Central memory CD8-positive, alpha-beta T cell (primary cell): ENCODE measurements at regions not wholly inside any gene's neighbourhood (a gene's known extent, or its start where the extent isn't known, plus 50 kb on each side); places are given as distances from the start of the nearest gene placed in this dataset.

Source experiments
- ATAC-seq: fragments of 150-1000 bp; cut with Tn5 transposase; replicated peaks from 2 replicates; pipeline ENCODE4 v1.10.0; 2022; ENCODE audit warnings: mild to moderate bottlenecking, moderate FRiP score, moderate number of reproducible peaks; ENCODE audit not compliant: poor library complexity, severe bottlenecking; ENCODE audit errors: extremely low read depth
- DNase-seq, 2 donors: peaks; one replicate each; pipeline ENCODE4 v3.0.0; 2021; ENCODE audit warnings: low spot score in 2 of 2
- H3K27ac Mint-ChIP-seq: one replicate; pipeline ENCODE4 v1.8.0; 2022; ENCODE audit warnings: low read depth, mild to moderate bottlenecking, moderate library complexity, mixed read lengths
- H3K27me3 Mint-ChIP-seq: one replicate; pipeline ENCODE4 v1.8.0; 2022; ENCODE audit warnings: mixed read lengths
- H3K36me3 Mint-ChIP-seq: one replicate; pipeline ENCODE4 v1.8.0; 2022; ENCODE audit warnings: mild to moderate bottlenecking, moderate library complexity, mixed read lengths; ENCODE audit not compliant: insufficient read depth
- H3K4me1 Mint-ChIP-seq: one replicate; pipeline ENCODE4 v1.8.0; 2022; ENCODE audit warnings: mixed read lengths
- H3K4me3 Mint-ChIP-seq: one replicate; pipeline ENCODE4 v1.8.0; 2022; ENCODE audit warnings: mild to moderate bottlenecking, moderate library complexity, mixed read lengths
- H3K9me3 Mint-ChIP-seq: one replicate; pipeline ENCODE4 v1.8.0; 2022; ENCODE audit warnings: mixed read lengths

- H3K4me3 Mint-ChIP-seq: no peak overlapping the region
- H3K27ac Mint-ChIP-seq: no peak overlapping the region
- no peak for ATAC-seq
- H3K9me3 Mint-ChIP-seq: peaks cover 5% of the 10 kb centered on the region
- DNase-seq: no peak
- no peaks in the 10 kb centered on the region for H3K4me1 Mint-ChIP-seq
- H3K36me3 Mint-ChIP-seq: no peaks in the 10 kb centered on the region
- no peaks in the 10 kb centered on the region for H3K27me3 Mint-ChIP-seq
Measured at GRCh38 chr14:44384093-44384492, 123.0 kb downstream of the FSCB start.

GRCh38 chr14:44383636-44384035 lies 123.4 kb downstream of the FSCB start:
- H3K27ac Mint-ChIP-seq: no peak overlapping the region
- H3K4me1 Mint-ChIP-seq: no peaks in the 10 kb centered on the region
- H3K9me3 Mint-ChIP-seq: peaks cover 5% of the 10 kb centered on the region
- DNase-seq: no peak
- no peak overlapping the region for H3K4me3 Mint-ChIP-seq
- no peaks in the 10 kb centered on the region for H3K36me3 Mint-ChIP-seq
- H3K27me3 Mint-ChIP-seq: no peaks in the 10 kb centered on the region
- ATAC-seq: no peak

GRCh38 chr14:44379292-44379977 lies 127.6 kb downstream of the FSCB start:
- H3K4me1 Mint-ChIP-seq: no peaks in the 10 kb centered on the region
- ATAC-seq (no peak), DNase-seq (no peak)
- peaks cover 13% of the 10 kb centered on the region for H3K9me3 Mint-ChIP-seq
- no peak overlapping the region for H3K27ac Mint-ChIP-seq
- H3K27me3 Mint-ChIP-seq: no peaks in the 10 kb centered on the region
- H3K36me3 Mint-ChIP-seq: no peaks in the 10 kb centered on the region
- H3K4me3 Mint-ChIP-seq: no peak overlapping the region

DNA sequence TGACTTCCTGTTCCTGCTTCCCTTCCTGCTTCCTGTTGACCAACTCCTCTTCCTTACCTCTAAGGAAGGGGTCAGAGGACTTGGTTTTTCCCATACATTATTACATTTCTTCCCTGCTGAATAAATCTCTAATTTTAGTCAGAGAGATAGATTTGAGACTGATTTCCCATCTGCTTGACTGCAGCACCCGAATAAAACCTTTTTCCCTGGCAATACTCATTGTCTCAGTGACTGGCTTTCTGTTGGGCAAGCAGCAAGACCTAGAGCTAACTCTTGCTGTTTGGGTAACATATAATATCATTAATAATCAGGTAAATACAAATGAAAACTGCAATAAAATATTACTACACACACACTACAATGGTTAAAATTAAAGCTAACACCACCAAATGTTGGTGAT lies 132.2 kb downstream of the FSCB start:
- peaks cover 16% of the 10 kb centered on the region for H3K9me3 Mint-ChIP-seq
- H3K36me3 Mint-ChIP-seq: no peaks in the 10 kb centered on the region
- ATAC-seq (no peak), DNase-seq (no peak)
- no peak overlapping the region for H3K27ac Mint-ChIP-seq
- no peak overlapping the region for H3K4me3 Mint-ChIP-seq
- H3K27me3 Mint-ChIP-seq: no peaks in the 10 kb centered on the region
- no peaks in the 10 kb centered on the region for H3K4me1 Mint-ChIP-seq

- Mint-ChIP-seq H3K9me3 (peaks cover 15% of the 10 kb centered on the region), H3K27ac (no peak overlapping the region), H3K4me1 (no peaks in the 10 kb centered on the region), H3K36me3 (no peaks in the 10 kb centered on the region), H3K4me3 (no peak overlapping the region), H3K27me3 (no peaks in the 10 kb centered on the region)
- no peak for ATAC-seq
- no peak for DNase-seq
Measured at GRCh38 chr14:44372807-44373489, 134.1 kb downstream of the FSCB start.

- no peak overlapping the region for H3K27ac Mint-ChIP-seq
- H3K4me3 Mint-ChIP-seq: no peak overlapping the region
- DNase-seq (no peak), ATAC-seq (no peak)
- no peaks in the 10 kb centered on the region for H3K27me3 Mint-ChIP-seq
- no peaks in the 10 kb centered on the region for H3K4me1 Mint-ChIP-seq
- H3K36me3 Mint-ChIP-seq: no peaks in the 10 kb centered on the region
- peaks cover 9% of the 10 kb centered on the region for H3K9me3 Mint-ChIP-seq
Measured at GRCh38 chr14:44372231-44372630, 134.9 kb downstream of the FSCB start.

DNA sequence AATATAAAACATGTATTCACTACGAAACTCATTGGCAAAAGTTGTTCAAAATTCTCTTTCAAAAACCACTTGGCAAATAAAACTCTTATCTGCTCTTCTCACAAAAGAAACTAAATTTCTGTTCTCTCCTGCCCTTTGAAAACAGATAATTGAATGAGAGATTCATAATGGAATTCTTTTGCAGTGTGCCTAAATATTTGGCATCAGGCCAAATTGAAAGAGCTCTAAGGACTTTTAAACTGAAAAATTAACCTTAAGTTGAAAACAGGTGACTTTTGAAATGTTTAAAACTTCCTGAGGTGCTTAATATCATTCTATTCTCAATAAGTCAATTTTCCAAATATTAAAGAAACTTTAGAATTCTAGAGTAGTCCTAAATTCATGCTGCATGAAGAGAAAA lies 136.4 kb downstream of the FSCB start:
- DNase-seq: no peak
- Mint-ChIP-seq H3K27ac (no peak overlapping the region), H3K4me3 (no peak overlapping the region)

DNA sequence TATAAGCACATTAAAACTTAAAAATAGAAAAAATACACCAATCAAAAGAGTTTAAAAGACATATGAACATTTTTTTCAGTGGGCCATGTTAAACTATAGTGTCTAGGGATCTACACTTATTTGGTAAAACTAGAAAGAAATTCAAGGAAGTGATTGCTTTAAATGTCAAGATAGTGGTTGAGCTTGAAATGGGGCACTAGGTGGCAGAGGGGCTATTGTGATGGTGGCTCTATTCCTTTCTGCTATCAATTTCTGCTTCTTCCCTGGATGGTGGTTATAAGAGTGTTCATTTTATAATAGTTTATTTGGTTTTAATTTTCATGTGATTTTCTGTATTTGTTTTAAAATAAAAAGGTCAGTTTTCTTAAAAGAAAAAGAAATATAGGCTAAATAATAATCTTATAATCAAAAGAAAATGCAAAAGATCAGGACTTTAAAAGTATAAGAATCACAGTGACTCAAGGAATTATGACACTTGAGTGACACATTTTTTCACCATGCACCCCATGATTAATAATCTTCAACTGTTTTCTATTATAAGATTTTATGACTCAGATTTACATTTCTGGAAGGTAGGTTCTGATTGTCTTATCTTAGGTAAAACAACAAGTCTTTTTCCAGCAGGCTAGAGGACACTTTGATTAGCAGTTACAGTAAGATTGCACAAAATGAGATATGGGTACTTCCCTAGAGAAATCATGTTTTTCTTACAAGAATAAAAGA lies 137.5 kb downstream of the FSCB start:
- no peaks in the 10 kb centered on the region for H3K27me3 Mint-ChIP-seq
- H3K4me1 Mint-ChIP-seq: no peaks in the 10 kb centered on the region
- no peaks in the 10 kb centered on the region for H3K36me3 Mint-ChIP-seq
- H3K27ac Mint-ChIP-seq: no peak overlapping the region
- DNase-seq: no peak
- no peak overlapping the region for H3K4me3 Mint-ChIP-seq
- H3K9me3 Mint-ChIP-seq: peaks cover 24% of the 10 kb centered on the region
- ATAC-seq: no peak

More for the DNA sequence above, 136.4 kb downstream of the FSCB start:
- no peak for ATAC-seq
- Mint-ChIP-seq H3K9me3 (peaks cover 15% of the 10 kb centered on the region), H3K27me3 (no peaks in the 10 kb centered on the region), H3K36me3 (no peaks in the 10 kb centered on the region), H3K4me1 (no peaks in the 10 kb centered on the region)

DNA sequence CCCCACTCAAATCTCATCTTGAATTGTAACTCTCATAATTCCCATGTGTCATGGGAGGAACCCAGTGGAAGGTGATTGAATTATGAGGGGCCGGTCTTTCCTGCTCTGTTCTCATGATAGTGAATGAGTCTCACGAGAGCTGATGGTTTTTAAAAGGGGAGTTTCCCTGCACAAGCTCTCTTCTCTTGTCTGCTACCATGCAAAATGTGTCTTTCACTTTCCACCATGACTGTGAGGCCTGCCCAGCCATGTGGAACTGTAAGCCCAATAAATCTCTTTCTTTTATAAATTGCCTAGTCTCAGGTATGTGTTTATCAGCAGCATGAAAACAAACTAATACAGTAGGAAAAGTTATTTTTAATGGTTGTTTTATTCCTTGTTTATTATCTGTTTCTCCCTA lies 146.0 kb downstream of the FSCB start:
- Mint-ChIP-seq H3K27ac (no peak overlapping the region), H3K9me3 (peaks cover 16% of the 10 kb centered on the region), H3K4me3 (no peak overlapping the region), H3K36me3 (no peaks in the 10 kb centered on the region), H3K4me1 (no peaks in the 10 kb centered on the region), H3K27me3 (no peaks in the 10 kb centered on the region)
- ATAC-seq (no peak), DNase-seq (no peak)

GRCh38 chr14:44353805-44354204 lies 153.3 kb downstream of the FSCB start:
- peaks cover 6% of the 10 kb centered on the region for H3K9me3 Mint-ChIP-seq
- DNase-seq (no peak), ATAC-seq (no peak)
- no peak overlapping the region for H3K4me3 Mint-ChIP-seq
- no peaks in the 10 kb centered on the region for H3K27me3 Mint-ChIP-seq
- H3K36me3 Mint-ChIP-seq: no peaks in the 10 kb centered on the region
- no peaks in the 10 kb centered on the region for H3K4me1 Mint-ChIP-seq
- no peak overlapping the region for H3K27ac Mint-ChIP-seq

DNA sequence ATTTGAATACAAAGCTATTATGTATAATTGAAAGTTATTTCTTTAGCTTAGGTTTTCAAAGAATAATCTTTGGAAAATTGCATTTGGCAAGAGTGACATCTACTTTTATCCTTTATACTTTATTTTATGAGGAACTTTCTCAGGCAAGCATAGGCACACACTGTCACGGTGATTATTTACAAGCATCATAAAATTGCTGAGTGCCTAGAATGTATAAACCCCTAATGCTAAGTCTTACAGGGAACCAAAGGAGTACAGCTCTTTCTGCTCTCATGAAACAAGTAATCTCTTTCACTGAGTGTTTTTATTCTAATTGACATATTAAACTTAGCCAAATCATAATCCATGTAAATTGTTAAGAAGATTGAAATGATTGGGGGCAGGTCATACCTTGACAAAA lies 154.9 kb downstream of the FSCB start:
- H3K4me3 Mint-ChIP-seq: no peak overlapping the region
- no peaks in the 10 kb centered on the region for H3K4me1 Mint-ChIP-seq

DNA sequence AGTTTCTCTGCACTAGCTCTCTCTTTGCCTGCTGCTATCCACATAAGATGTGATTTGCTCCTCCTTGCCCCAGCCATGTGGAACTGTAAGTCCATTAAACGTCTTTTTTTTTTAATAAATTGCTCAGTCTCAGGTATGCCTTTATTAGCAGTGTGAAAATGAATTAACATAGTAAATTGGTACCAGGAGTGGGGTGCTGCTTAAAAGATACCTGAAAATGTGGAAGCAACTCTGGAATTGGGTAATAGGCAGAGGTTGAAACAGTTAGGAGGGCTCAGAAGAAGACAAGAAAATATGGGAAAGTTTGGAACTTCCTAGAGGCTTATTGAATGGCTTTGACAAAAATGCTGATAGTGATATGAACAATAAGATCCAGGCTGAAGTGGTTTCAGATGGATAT lies 159.8 kb downstream of the FSCB start:
- ATAC-seq: no peak
- Mint-ChIP-seq H3K27me3 (no peaks in the 10 kb centered on the region), H3K27ac (no peak overlapping the region), H3K36me3 (no peaks in the 10 kb centered on the region), H3K9me3 (peaks cover 13% of the 10 kb centered on the region), H3K4me3 (no peak overlapping the region), H3K4me1 (no peaks in the 10 kb centered on the region)
- DNase-seq: no peak

More for the DNA sequence above, 154.9 kb downstream of the FSCB start:
- ATAC-seq (no peak), DNase-seq (no peak)
- Mint-ChIP-seq H3K27me3 (no peaks in the 10 kb centered on the region), H3K27ac (no peak overlapping the region), H3K36me3 (no peaks in the 10 kb centered on the region), H3K9me3 (peaks cover 9% of the 10 kb centered on the region)

DNA sequence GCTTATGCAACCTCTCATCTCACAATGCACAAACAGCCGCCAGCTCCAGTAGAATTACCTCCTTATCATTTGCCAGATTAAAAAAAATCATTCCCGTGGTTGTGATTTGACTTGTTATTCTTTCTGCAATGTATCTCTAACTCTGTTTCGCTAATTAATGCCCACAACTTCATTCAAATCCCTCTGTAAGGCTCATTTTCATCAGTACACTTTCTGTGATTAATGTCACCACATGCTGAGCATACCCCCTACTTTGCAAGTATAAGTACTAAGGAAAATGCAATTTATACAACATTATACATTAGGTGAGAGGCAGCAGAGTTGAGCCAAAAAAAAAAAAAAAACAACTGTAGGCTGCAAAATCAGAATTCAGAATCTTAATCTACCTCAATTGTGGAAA lies 166.0 kb downstream of the FSCB start:
- no peak for DNase-seq
- H3K27ac Mint-ChIP-seq: no peak overlapping the region
- H3K36me3 Mint-ChIP-seq: no peaks in the 10 kb centered on the region
- H3K27me3 Mint-ChIP-seq: no peaks in the 10 kb centered on the region
- H3K4me3 Mint-ChIP-seq: no peak overlapping the region
- peaks cover 21% of the 10 kb centered on the region for H3K9me3 Mint-ChIP-seq
- no peak for ATAC-seq
- no peaks in the 10 kb centered on the region for H3K4me1 Mint-ChIP-seq
